ENCODE measurements at regions not wholly inside any gene's neighbourhood (a gene's known extent, or its start where the extent isn't known, plus 50 kb on each side); places are given as distances from the start of the nearest gene placed in this dataset.

DNA sequence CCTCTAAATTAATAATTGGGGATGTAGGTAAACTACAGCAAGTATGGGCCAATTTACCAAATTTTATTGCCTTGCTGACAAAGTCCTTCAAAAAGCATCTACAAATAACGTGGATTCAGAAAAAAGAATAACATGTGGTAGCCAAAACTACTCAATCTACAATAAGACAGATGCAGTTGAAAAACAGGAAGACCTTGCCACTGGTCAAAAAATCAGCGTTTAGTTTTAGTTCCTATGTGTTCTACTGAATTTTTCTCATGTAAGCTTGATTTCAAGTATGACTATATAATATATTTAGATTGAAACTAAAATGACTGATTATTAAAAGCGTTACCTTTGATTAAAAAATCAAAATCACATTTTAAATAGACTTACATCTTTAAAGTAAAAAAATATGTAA is 1317.6 kb downstream of the PCDH9 start:
- no peak for DNase-seq
- H3K4me1 ChIP-seq, result no peaks in the 10 kb centered on the region
- no peak for ATAC-seq
- H3K9me3 ChIP-seq, result no peaks in the 10 kb centered on the region
- no peak for TF ChIP-seq POLR2A (IDR thresholded peaks at IDR 0.05)
- TF ChIP-seq, protein P1, sequence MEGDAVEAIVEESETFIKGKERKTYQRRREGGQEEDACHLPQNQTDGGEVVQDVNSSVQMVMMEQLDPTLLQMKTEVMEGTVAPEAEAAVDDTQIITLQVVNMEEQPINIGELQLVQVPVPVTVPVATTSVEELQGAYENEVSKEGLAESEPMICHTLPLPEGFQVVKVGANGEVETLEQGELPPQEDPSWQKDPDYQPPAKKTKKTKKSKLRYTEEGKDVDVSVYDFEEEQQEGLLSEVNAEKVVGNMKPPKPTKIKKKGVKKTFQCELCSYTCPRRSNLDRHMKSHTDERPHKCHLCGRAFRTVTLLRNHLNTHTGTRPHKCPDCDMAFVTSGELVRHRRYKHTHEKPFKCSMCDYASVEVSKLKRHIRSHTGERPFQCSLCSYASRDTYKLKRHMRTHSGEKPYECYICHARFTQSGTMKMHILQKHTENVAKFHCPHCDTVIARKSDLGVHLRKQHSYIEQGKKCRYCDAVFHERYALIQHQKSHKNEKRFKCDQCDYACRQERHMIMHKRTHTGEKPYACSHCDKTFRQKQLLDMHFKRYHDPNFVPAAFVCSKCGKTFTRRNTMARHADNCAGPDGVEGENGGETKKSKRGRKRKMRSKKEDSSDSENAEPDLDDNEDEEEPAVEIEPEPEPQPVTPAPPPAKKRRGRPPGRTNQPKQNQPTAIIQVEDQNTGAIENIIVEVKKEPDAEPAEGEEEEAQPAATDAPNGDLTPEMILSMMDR (IDR thresholded peaks at IDR 0.05), result no peak
- no peaks in the 10 kb centered on the region for H3K36me3 ChIP-seq (replicated peaks in 1 of 2; ENCODE audit: insufficient read depth in 1 of 2, low read depth in 2 of 2)
- WGBS, 2 donors, result 39 to 50% methylated on average over 3 of the region's 3 CpGs
- H3K27ac ChIP-seq, result no peak overlapping the region
- no peaks in the 10 kb centered on the region for H3K27me3 ChIP-seq
- intact Hi-C loops (cut with DNase I), result no loop called here
- no peak overlapping the region for H3K4me3 ChIP-seq

DNA sequence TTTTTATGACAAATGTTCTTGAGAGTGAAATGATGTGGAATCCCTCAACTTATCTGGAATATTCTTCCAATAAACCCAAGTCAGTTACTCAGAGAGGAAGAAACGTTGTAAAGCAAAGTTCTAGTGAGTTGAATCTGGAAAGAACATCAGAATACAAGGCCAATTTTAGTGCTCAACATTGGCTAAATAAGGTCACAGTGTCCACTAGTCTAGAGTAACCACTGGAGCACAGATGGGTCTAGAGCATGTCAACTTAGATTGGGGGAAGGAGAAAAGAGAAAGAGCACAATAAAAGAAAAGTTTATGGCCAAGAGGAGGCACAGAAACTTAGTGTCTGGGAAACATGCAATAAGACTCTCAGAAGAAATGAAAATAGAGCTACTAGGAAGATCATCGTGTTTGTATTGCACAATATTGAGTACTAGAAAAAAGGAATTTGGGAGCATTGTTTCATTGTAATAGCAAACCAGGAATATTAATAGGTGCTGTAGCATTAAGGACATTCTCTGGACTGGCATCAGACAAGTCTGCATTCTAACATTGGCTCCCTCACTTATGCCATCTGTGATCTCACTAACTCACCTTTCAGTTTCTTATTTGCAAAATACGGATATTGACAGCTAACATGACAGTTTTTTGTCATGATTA is 1318.5 kb downstream of the PCDH9 start:
- DNase-seq, result no peak
- Histone ChIP-seq H3K4me3 (no peak overlapping the region), H3K9me3 (peaks cover 0 to 2% (median 0%) of the 10 kb centered on the region in 3 donors), H3K27me3 (no peaks in the 10 kb centered on the region), H3K4me1 (no peaks in the 10 kb centered on the region), H3K27ac (no peak overlapping the region), H3K36me3 (replicated peaks in 1 of 2; ENCODE audit: insufficient read depth in 1 of 2, low read depth in 2 of 2) (no peaks in the 10 kb centered on the region)
- intact Hi-C loops (cut with DNase I), result no loop called here
- no peak for TF ChIP-seq POLR2A (IDR thresholded peaks at IDR 0.05)
- TF ChIP-seq, protein P1 (IDR thresholded peaks at IDR 0.05), result no peak
- WGBS, 2 donors, result 29 to 40% methylated on average over 3 of the region's 3 CpGs
- no peak for ATAC-seq

DNA sequence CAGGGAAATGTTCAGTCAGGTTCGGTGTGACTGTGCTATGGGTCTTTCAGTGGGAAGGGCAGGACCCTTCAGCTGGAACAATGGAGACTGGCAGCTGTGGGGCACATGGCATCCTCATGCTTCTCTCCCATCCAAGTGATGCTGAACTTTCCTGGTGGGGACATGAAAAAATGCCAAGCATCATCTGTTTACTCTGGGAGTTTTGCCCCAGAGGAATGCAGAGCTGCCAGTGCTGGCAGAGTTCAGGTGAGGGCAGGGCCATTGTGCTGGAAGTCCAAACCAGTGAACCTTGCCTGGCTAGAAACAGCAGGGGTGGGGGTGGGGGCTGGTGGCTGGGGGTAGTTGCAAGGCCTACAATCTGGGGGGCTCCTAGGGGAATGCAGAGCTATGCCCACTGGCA is 1320.6 kb downstream of the PCDH9 start:
- WGBS, 2 donors, result 71 to 85% methylated on average over 1 of the region's 1 CpG
- no peaks in the 10 kb centered on the region for H3K27me3 ChIP-seq
- DNase-seq, result no peak
- no peak overlapping the region for H3K27ac ChIP-seq
- intact Hi-C loops (cut with DNase I), result no loop called here
- peaks cover 0 to 2% (median 0%) of the 10 kb centered on the region in 3 donors for H3K9me3 ChIP-seq
- ATAC-seq, result no peak
- TF ChIP-seq, protein P1 (IDR thresholded peaks at IDR 0.05), result no peak
- TF ChIP-seq POLR2A (IDR thresholded peaks at IDR 0.05), result no peak
- no peaks in the 10 kb centered on the region for H3K36me3 ChIP-seq (replicated peaks in 1 of 2; ENCODE audit: insufficient read depth in 1 of 2, low read depth in 2 of 2)
- H3K4me1 ChIP-seq, result no peaks in the 10 kb centered on the region
- H3K4me3 ChIP-seq, result no peak overlapping the region

DNA sequence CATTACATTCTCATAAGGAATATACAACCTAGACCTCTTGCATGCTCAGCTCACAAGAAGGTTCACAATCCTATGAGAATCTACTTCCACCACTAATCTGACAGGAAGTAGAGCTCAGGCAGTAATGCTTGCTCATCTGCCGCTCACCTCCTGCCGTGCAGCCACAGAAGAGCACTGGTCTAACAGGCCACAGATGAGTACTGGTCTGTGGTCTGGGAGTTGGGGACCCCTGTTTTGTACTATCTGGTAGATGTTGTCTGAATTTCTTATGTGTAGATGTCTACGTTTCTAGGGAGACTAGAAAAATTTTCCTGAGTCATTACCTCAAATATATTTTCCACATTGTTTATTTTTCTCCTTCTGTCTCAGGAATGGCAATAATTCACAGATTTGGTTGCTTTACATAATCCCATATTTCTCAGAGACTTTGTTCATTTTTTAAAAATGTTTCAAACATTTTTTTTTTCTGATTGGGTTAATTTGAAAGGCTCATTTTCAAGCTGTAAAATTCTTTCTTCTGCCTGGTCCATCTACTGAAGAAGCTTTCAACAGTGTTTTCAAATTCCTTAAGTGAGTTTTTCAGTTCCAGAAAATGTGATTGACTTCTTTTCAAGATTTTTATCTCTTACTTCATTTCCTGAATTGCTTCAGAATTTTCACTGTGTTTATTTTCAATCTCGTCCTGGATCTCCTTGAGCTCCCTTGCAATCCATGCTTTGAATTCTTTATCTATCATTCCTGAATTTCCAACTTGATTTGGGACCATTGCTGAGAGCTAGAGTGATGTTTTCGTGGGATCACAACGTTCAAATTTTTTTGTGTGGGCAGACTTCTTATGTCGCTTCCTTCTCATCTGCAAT is 1322.2 kb downstream of the PCDH9 start:
- TF ChIP-seq, protein P1 (IDR thresholded peaks at IDR 0.05), result no peak
- TF ChIP-seq POLR2A (IDR thresholded peaks at IDR 0.05), result no peak
- peaks cover 0 to 2% (median 0%) of the 10 kb centered on the region in 3 donors for H3K9me3 ChIP-seq
- H3K4me1 ChIP-seq, result no peaks in the 10 kb centered on the region
- ATAC-seq (no peak), DNase-seq (no peak)
- H3K27me3 ChIP-seq, result no peaks in the 10 kb centered on the region
- intact Hi-C loops (cut with DNase I), result no loop called here
- WGBS, 2 donors, result 61 to 68% methylated on average over 7 of the region's 7 CpGs
- H3K4me3 ChIP-seq, result no peak overlapping the region
- H3K36me3 ChIP-seq (replicated peaks in 1 of 2; ENCODE audit: insufficient read depth in 1 of 2, low read depth in 2 of 2), result no peaks in the 10 kb centered on the region
- no peak overlapping the region for H3K27ac ChIP-seq
